Peyer's patch (tissue), 4 donors: ENCODE measurements at regions not wholly inside any gene's neighbourhood (a gene's known extent, or its start where the extent isn't known, plus 50 kb on each side); places are given as distances from the start of the nearest gene placed in this dataset.

Experiments used
- DNase-seq, 3 donors: peaks; one replicate each; pipeline ENCODE4 v3.0.0-alpha.2; 2017 to 2019
- H3K27ac ChIP-seq, 4 donors: fragments of 200-600 bp; sonication (generic); one replicate each; pipeline ENCODE4 v1.5.1; 2016 to 2019
- H3K27me3 ChIP-seq, 2 donors: fragments of 200-600 bp; sonication (generic); one replicate each; pipeline ENCODE4 v1.5.1; 2019
- H3K36me3 ChIP-seq, 3 donors: fragments of 200-600 bp; sonication (generic); one replicate each; pipeline ENCODE4 v1.5.1; 2016 to 2019
- H3K4me1 ChIP-seq, 4 donors: fragments of 200-600 bp; sonication (generic); one replicate each; pipeline ENCODE4 v1.5.1; 2016 to 2019
- H3K4me3 ChIP-seq, 4 donors: fragments of 200-600 bp; sonication (generic); 1 replicate in 3 of 4; 2 replicates in 1 of 4; pipeline ENCODE4 v1.5.1; 2016 to 2019; ENCODE audit warnings: mild to moderate bottlenecking in 1 of 4
- H3K9me3 ChIP-seq, 4 donors: fragments of 200-600 bp; sonication (generic); one replicate each; pipeline ENCODE4 v1.5.1; 2016 to 2019; ENCODE audit warnings: mild to moderate bottlenecking in 1 of 4
- POLR2A ChIP-seq, 2 donors: fragments of 450-650 bp; IDR thresholded peaks; one replicate each; pipeline ENCODE4 v1.5.1; 2017; ENCODE audit warnings: antibody characterized with exemption in 2 of 2, mild to moderate bottlenecking in 2 of 2, moderate library complexity in 2 of 2
- TF ChIP-seq, protein P1 (sequence below), 6 experiments: fragments of 450-650 bp in 4 of 6; fragments of 200-600 bp in 2 of 6; sonication (generic) in 1 of 6; IDR thresholded peaks; one replicate each; pipeline ENCODE4 v1.5.1; 2017 to 2019; ENCODE audit warnings: antibody characterized with exemption in 6 of 6, mild to moderate bottlenecking in 3 of 6, moderate library complexity in 1 of 6

DNA sequence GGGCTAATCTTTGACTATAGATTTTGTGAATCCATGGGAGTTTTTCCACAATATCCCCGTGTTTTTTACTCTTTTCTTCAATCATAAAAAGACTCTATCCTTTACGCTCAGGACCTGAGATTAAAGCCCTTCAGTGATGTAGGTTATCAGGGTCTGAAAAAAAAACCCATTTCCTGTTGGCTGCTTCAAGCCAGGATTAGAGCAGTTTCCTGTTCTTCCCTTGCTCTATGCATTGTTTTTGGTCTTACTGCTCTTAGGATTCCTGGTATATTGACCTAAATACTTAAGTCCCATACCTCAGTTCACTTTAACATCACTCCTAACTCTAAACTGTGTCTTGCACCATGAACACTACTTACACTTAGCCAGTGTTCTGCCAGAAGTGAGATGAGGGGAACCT lies 319.3 kb upstream of the CHD1 start:
- H3K27ac ChIP-seq: no peak overlapping the region
- DNase-seq: no peak
- no peaks in the 10 kb centered on the region for H3K4me1 ChIP-seq
- H3K27me3 ChIP-seq: no peaks in the 10 kb centered on the region
- no peaks in the 10 kb centered on the region for H3K36me3 ChIP-seq
- TF ChIP-seq, protein P1, sequence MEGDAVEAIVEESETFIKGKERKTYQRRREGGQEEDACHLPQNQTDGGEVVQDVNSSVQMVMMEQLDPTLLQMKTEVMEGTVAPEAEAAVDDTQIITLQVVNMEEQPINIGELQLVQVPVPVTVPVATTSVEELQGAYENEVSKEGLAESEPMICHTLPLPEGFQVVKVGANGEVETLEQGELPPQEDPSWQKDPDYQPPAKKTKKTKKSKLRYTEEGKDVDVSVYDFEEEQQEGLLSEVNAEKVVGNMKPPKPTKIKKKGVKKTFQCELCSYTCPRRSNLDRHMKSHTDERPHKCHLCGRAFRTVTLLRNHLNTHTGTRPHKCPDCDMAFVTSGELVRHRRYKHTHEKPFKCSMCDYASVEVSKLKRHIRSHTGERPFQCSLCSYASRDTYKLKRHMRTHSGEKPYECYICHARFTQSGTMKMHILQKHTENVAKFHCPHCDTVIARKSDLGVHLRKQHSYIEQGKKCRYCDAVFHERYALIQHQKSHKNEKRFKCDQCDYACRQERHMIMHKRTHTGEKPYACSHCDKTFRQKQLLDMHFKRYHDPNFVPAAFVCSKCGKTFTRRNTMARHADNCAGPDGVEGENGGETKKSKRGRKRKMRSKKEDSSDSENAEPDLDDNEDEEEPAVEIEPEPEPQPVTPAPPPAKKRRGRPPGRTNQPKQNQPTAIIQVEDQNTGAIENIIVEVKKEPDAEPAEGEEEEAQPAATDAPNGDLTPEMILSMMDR (IDR thresholded peaks at IDR 0.05): no peak
- no peak for TF ChIP-seq POLR2A (IDR thresholded peaks at IDR 0.05)
- no peak overlapping the region for H3K4me3 ChIP-seq
- no peaks in the 10 kb centered on the region for H3K9me3 ChIP-seq

DNA sequence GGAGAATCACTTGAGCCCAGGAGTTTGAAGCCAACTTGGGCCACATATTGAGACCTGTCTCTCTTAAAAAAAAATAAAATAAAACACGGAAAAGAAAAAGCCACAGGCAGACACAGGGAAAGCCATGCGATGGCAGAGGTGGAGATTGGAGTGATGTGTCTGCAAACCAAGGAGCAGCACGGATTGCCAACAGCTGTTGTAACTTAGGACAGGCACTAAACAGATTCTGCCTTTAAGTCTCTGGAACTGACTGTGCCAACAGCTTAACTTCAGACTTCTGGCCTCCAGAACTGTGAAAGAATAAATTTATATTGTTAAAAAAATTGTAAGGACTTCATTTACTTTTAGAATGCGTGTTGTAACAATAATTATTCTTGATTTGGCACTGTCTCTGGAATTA lies 318.5 kb upstream of the CHD1 start:
- no peak for TF ChIP-seq POLR2A (IDR thresholded peaks at IDR 0.05)
- TF ChIP-seq, protein P1 (IDR thresholded peaks at IDR 0.05): no peak
- no peaks in the 10 kb centered on the region for H3K9me3 ChIP-seq
- H3K36me3 ChIP-seq: no peaks in the 10 kb centered on the region
- H3K27ac ChIP-seq: no peak overlapping the region
- no peaks in the 10 kb centered on the region for H3K4me1 ChIP-seq
- no peak for DNase-seq
- H3K4me3 ChIP-seq: no peak overlapping the region
- no peaks in the 10 kb centered on the region for H3K27me3 ChIP-seq

DNA sequence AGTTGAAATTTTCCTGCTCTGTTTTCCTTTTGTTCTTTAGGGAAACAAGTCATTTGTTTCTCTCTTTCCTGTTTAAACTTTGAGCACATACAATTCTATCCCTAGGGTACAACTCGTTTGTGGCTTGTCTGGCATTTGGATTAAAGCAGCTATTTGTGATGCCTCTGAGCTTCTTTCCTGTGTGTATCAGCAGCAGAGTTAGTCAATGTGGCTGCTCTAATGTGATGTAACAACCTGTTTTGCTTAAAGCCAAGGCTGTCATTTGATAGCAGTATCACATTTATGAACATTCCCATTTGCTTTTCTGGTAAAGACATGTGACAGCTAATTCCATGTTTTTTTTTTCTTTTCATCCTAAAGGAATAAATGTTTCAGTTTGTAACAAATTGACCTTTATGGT lies 314.3 kb upstream of the CHD1 start:
- no peaks in the 10 kb centered on the region for H3K27me3 ChIP-seq
- H3K27ac ChIP-seq: no peak overlapping the region
- TF ChIP-seq, protein P1 (IDR thresholded peaks at IDR 0.05): no peak
- no peak for TF ChIP-seq POLR2A (IDR thresholded peaks at IDR 0.05)
- no peaks in the 10 kb centered on the region for H3K9me3 ChIP-seq
- no peak for DNase-seq
- no peak overlapping the region for H3K4me3 ChIP-seq
- no peaks in the 10 kb centered on the region for H3K36me3 ChIP-seq
- H3K4me1 ChIP-seq: no peaks in the 10 kb centered on the region

DNA sequence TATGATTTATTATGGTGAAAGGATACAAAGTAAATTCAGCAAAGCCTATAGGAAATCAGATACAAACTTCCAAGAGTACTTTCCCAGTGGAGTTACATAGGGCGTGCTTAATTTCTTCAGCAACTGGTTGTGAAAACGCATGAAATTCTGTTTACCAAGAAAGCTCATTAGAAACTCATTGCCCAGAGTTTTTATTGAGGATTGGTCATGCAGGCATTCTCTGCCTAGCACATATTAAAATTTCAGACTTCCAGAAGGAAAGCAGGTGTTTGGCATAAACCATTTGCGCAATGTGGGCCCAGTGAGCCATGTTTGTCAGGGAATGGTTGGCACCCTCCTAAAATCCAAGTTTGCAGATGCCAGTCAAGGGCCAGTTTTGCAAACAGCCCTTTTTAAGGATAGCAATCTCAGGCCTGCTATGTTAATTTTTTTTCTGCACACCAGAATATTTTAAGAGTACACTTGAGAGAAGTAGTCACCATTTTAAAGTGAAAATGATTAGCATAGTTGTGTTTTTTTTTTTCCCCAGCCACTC lies 311.1 kb upstream of the CHD1 start:
- H3K9me3 ChIP-seq: no peaks in the 10 kb centered on the region

DNA sequence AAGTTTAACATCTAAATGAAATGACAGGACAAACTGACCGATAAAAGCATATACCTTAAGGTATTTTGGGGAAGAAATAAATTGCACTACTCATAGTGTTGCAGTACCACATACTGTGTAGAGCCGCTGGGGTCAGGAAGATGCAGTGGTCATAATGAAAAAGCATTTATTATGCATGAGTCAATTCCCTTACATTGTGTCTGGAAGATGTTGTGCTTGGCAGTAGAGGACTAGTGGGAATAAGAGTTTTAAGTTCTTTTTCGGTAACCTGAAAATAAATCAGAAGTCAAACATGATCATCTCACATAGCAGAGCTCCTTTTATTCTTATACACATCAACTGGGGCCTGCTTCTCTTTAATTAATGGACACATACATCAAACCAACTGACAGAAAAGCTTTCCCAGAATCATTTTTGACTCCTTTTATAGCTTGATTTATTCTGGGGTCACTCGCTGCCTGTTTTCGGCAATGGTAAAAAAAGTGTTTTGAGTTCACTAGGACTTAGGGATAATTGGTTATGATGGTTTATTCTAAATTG lies 262.5 kb upstream of the CHD1 start:
- Histone ChIP-seq H3K9me3 (no peaks in the 10 kb centered on the region), H3K27me3 (no peaks in the 10 kb centered on the region), H3K4me1 (no peaks in the 10 kb centered on the region), H3K27ac (no peak overlapping the region), H3K4me3 (no peak overlapping the region), H3K36me3 (no peaks in the 10 kb centered on the region)
- no peak for DNase-seq
- TF ChIP-seq POLR2A (IDR thresholded peaks at IDR 0.05): no peak
- TF ChIP-seq, protein P1 (IDR thresholded peaks at IDR 0.05): no peak

More for the DNA sequence above, 311.1 kb upstream of the CHD1 start:
- Histone ChIP-seq H3K27me3 (no peaks in the 10 kb centered on the region), H3K4me1 (no peaks in the 10 kb centered on the region), H3K36me3 (no peaks in the 10 kb centered on the region), H3K4me3 (no peak overlapping the region), H3K27ac (no peak overlapping the region)
- TF ChIP-seq, protein P1 (IDR thresholded peaks at IDR 0.05): no peak
- TF ChIP-seq POLR2A (IDR thresholded peaks at IDR 0.05): no peak
- no peak for DNase-seq

DNA sequence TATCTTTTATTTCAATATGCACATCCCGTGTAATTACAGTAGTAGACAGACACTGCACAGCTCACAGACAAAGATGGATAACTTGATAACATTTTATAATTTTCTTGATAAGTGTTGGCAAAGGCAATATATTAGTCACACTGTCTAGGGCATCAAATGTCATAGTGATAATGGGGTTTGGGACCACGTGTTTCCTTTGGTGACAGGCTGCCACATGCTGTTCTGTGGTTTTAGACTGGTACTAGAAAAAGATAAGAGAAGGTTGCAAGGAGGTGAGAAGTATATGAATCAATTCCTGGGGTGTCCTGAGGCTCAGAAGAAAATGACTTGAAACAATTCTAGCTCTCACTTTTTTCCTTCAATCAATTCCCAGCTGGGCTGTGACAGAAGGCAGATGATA lies 258.8 kb upstream of the CHD1 start:
- H3K27me3 ChIP-seq: no peaks in the 10 kb centered on the region
- H3K4me3 ChIP-seq: no peak overlapping the region
- no peaks in the 10 kb centered on the region for H3K9me3 ChIP-seq
- H3K27ac ChIP-seq: no peak overlapping the region
- DNase-seq: no peak
- TF ChIP-seq, protein P1 (IDR thresholded peaks at IDR 0.05): no peak
- TF ChIP-seq POLR2A (IDR thresholded peaks at IDR 0.05): no peak
- H3K36me3 ChIP-seq: no peaks in the 10 kb centered on the region
- no peaks in the 10 kb centered on the region for H3K4me1 ChIP-seq
